ENCODE measurements at regions not wholly inside any gene's neighbourhood (a gene's known extent, or its start where the extent isn't known, plus 50 kb on each side); places are given as distances from the start of the nearest gene placed in this dataset.

DNA sequence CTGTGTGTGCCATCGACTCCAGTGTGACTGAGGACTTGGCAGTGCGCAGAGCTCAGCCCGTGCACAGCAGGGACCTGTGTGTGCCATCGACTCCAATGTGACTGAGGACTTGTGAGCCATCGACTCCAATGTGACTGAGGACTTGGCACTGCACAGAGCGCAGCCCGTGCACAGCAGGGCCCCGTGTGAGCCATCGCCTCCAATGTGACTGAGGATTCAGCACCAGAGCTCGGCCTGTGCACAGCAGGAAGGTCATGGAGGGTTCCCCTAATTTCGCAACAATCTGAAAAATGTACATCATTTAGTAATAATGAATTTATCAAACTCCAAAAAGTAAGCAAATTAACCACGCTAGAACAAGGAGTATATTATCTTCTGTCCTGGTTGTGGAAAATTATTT lies 348.3 kb upstream of the B3GAT1 start:
- no peak overlapping the region for H3K4me3 ChIP-seq (ENCODE audit: low read depth, low read length)
- TF ChIP-seq, protein P1, sequence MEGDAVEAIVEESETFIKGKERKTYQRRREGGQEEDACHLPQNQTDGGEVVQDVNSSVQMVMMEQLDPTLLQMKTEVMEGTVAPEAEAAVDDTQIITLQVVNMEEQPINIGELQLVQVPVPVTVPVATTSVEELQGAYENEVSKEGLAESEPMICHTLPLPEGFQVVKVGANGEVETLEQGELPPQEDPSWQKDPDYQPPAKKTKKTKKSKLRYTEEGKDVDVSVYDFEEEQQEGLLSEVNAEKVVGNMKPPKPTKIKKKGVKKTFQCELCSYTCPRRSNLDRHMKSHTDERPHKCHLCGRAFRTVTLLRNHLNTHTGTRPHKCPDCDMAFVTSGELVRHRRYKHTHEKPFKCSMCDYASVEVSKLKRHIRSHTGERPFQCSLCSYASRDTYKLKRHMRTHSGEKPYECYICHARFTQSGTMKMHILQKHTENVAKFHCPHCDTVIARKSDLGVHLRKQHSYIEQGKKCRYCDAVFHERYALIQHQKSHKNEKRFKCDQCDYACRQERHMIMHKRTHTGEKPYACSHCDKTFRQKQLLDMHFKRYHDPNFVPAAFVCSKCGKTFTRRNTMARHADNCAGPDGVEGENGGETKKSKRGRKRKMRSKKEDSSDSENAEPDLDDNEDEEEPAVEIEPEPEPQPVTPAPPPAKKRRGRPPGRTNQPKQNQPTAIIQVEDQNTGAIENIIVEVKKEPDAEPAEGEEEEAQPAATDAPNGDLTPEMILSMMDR (IDR thresholded peaks at IDR 0.05; ENCODE audit: low read depth, low read length), result no peak

DNA sequence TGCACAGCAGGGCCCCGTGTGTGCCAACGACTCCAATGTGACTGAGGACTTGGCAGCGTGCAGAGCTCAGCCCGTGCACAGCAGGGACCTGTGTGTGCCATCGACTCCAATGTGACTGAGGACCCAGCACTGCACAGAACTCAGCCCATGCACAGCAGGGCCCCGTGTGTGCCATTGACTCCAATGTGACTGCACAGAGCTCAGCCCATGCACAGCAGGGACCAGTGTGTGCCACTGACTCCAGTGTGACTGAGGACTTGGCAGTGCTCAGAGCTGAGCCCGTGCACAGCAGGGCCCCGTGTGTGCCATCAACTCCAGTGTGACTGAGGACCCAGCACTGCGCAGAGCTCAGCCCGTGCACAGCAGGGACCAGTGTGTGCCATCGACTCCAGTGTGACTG lies 347.8 kb upstream of the B3GAT1 start:
- TF ChIP-seq, protein P1 (IDR thresholded peaks at IDR 0.05; ENCODE audit: low read depth, low read length), result no peak
- H3K4me3 ChIP-seq (ENCODE audit: low read depth, low read length), result no peak overlapping the region

DNA sequence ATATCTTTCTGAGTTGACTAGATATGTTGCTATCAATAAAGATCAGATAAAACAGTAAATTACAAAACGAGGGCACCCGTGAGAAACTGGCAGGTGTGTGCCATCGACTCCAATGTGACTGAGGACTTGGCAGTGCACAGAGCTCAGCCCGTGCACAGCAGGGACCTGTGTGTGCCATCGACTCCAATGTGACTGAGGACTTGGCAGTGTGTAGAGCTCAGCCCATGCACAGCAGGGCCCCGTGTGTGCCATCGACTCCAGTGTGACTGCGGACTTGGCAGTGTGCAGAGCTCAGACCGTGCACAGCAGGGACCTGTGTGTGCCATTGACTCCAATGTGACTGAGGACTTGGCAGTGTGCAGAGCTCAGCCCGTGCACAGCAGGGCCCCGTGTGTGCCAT lies 347.2 kb upstream of the B3GAT1 start:
- TF ChIP-seq, protein P1 (IDR thresholded peaks at IDR 0.05; ENCODE audit: low read depth, low read length), result no peak
- H3K4me3 ChIP-seq (ENCODE audit: low read depth, low read length), result no peak overlapping the region

DNA sequence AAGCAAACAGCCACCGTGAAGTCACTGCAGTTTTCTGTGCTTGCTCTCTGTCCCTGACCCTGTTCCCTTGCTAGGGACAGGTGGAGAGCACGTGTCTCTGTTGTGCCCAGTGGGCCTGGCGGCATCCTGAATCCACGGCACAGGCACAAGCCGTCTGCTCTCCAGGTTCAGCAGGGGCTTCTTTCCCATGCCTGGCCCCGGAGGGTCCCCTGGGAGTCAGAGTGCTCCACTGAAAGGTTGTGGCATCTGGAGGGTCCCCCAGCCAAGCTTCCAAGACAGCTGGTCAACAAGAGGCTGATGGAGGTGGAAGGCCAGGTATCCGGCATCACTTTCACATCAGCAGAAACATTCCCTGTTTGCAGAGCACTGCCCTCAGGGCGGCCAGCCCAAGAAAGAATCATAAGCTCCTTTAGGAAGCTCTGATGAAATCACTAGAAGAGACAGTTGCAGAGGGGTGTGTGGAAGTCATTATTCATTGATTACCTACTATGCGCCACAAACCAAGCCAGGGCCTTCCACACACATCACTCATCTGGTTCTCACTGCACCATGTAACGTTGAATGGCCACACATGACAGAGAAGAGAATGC lies 346.4 kb upstream of the B3GAT1 start:
- no peak overlapping the region for H3K4me3 ChIP-seq (ENCODE audit: low read depth, low read length)
- TF ChIP-seq, protein P1 (IDR thresholded peaks at IDR 0.05; ENCODE audit: low read depth, low read length), result no peak

DNA sequence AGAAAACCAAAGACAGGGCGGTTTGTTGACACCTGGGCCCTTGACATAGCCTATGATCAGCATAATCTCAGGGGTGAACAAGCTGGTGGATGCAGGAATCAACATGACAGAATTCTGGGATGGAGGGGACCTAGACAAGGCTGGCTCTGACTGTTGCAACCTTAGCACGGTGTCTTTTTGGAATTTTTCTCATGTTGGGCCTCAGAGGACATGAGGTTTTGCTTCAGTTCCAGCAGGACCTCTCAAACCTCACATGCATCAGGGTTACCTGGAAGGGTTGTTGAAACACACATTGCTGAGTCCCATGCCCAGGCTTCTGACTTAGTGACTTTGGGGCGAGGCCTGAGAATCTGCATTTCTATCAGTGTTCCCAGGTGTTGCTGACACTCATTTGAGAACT lies 345.6 kb upstream of the B3GAT1 start:
- H3K4me3 ChIP-seq (ENCODE audit: low read depth, low read length), result no peak overlapping the region
- TF ChIP-seq, protein P1 (IDR thresholded peaks at IDR 0.05; ENCODE audit: low read depth, low read length), result no peak

DNA sequence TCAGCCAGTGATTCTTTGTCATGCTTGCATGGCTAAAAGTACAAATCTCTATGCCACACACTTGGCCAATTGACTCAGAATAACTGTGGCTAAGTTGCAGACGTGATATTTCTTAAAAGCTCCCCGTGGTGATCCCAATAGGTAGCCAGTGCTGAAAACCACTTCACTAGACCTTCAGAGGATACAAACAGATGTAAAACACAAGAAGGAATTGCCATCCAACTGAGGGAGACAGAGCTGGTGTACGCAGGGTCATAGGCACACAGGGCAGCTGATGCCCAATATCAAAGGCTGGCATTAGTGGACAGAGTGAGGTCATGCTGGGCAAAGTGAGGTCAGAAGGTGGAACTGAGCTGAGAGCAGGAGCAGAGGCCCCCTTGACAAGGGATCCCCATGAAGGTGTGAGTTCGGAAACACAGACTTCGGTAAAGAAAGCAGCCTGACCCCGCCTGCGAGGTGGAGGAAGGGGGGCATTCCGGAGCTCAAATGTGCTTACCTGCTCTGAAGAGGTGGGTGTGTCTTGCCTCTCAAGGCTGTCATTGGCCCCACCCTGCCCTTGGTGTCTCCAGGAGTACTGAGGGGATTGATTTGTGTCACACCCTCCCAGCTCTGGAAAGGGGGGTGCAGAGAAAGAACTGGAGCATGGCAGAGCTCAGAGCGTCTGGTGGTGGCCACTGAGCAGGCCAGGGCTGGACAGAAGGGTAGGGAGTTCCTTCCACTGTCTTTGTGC lies 344.9 kb upstream of the B3GAT1 start:
- TF ChIP-seq, protein P1 (IDR thresholded peaks at IDR 0.05; ENCODE audit: low read depth, low read length), result no peak

DNA sequence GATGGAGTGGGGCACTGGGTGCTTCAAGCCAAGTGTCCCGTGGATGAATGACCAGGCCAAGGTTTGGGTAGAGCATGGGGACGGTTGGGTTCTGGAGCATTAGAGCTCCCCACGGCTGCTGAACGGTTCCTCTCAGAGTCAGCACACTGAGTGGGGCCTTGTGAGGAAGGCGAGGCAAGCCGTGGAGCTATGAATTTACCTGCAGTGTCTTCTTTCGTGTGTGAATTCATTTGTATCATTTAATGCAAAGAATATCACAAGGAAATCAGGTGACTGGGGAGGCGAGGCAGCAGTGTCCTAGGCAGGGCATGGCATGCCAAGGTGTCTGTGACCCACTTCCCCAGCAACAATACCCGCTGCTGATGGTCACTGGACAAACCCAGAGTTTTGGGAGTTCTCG lies 343.5 kb upstream of the B3GAT1 start:
- TF ChIP-seq, protein P1 (IDR thresholded peaks at IDR 0.05; ENCODE audit: low read depth, low read length), result no peak
- no peak overlapping the region for H3K4me3 ChIP-seq (ENCODE audit: low read depth, low read length)

More for the DNA sequence above, 344.9 kb upstream of the B3GAT1 start:
- H3K4me3 ChIP-seq (ENCODE audit: low read depth, low read length), result no peak overlapping the region
